ENCODE measurements at regions not wholly inside any gene's neighbourhood (a gene's known extent, or its start where the extent isn't known, plus 50 kb on each side); places are given as distances from the start of the nearest gene placed in this dataset.

- TF ChIP-seq CTCF (IDR thresholded peaks at IDR 0.05; ENCODE audit: insufficient read depth, low read depth, low read length, missing control alignments), result no peak
- H3K4me3 ChIP-seq (ENCODE audit: low read depth, low read length), result no peak overlapping the region
- no peak for DNase-seq (ENCODE audit: low read depth)
Observed at GRCh38 chr20:11542645-11543044, 375.0 kb upstream of the BTBD3 start.

GRCh38 chr20:11544029-11544678 lies 373.5 kb upstream of the BTBD3 start:
- DNase-seq (ENCODE audit: low read depth), result peak; percentile 76
- no peak overlapping the region for H3K4me3 ChIP-seq (ENCODE audit: low read depth, low read length)
- peak; percentile 48 for TF ChIP-seq CTCF (IDR thresholded peaks at IDR 0.05; ENCODE audit: insufficient read depth, low read depth, low read length, missing control alignments)

- TF ChIP-seq CTCF (IDR thresholded peaks at IDR 0.05; ENCODE audit: insufficient read depth, low read depth, low read length, missing control alignments), result no peak
- no peak overlapping the region for H3K4me3 ChIP-seq (ENCODE audit: low read depth, low read length)
- DNase-seq (ENCODE audit: low read depth), result no peak
Observed at GRCh38 chr20:11546939-11547338, 370.8 kb upstream of the BTBD3 start.

- TF ChIP-seq CTCF (IDR thresholded peaks at IDR 0.05; ENCODE audit: insufficient read depth, low read depth, low read length, missing control alignments), result no peak
- H3K4me3 ChIP-seq (ENCODE audit: low read depth, low read length), result no peak overlapping the region
- DNase-seq (ENCODE audit: low read depth), result no peak
Observed at GRCh38 chr20:11549172-11550103, 368.3 kb upstream of the BTBD3 start.

GRCh38 chr20:11550657-11551338 lies 366.9 kb upstream of the BTBD3 start:
- no peak for TF ChIP-seq CTCF (IDR thresholded peaks at IDR 0.05; ENCODE audit: insufficient read depth, low read depth, low read length, missing control alignments)
- H3K4me3 ChIP-seq (ENCODE audit: low read depth, low read length), result no peak overlapping the region
- DNase-seq (ENCODE audit: low read depth), result no peak

GRCh38 chr20:11551479-11551878 lies 366.2 kb upstream of the BTBD3 start:
- TF ChIP-seq CTCF (IDR thresholded peaks at IDR 0.05; ENCODE audit: insufficient read depth, low read depth, low read length, missing control alignments), result no peak

More at GRCh38 chr20:11551479-11551878, 366.2 kb upstream of the BTBD3 start:
- H3K4me3 ChIP-seq (ENCODE audit: low read depth, low read length), result no peak overlapping the region
- DNase-seq (ENCODE audit: low read depth), result no peak
